Adrenal gland (tissue), 5 donors: ENCODE measurements at regions not wholly inside any gene's neighbourhood (a gene's known extent, or its start where the extent isn't known, plus 50 kb on each side); places are given as distances from the start of the nearest gene placed in this dataset.

Source experiments
- CTCF ChIP-seq, 6 experiments: fragments of 450-650 bp in 4 of 6; fragments of 200-600 bp in 2 of 6; sonication (generic) in 1 of 6; IDR thresholded peaks; 1 replicate in 5 of 6; 2 replicates in 1 of 6; pipeline versions ENCODE4 v1.5.1 to v1.8.0; 2016 to 2021; ENCODE audit warnings: antibody characterized with exemption in 6 of 6, mild to moderate bottlenecking in 2 of 6, moderate library complexity in 1 of 6
- POLR2A ChIP-seq, 2 donors: fragments of 450-650 bp; IDR thresholded peaks; one replicate each; pipeline ENCODE4 v1.6.1; 2017; ENCODE audit warnings: antibody characterized with exemption in 2 of 2, mild to moderate bottlenecking in 2 of 2, moderate library complexity in 1 of 2
- donor health status: DM: no; HTN: no; CAD: no.

- no peak for TF ChIP-seq CTCF (IDR thresholded peaks at IDR 0.05)
- no peak for TF ChIP-seq POLR2A (IDR thresholded peaks at IDR 0.05)
These were observed 96.0 kb upstream of the TSC22D2 start for GRCh38 chr3:150312018-150312657.
